MM.1S (cell line): ENCODE measurements at regions not wholly inside any gene's neighbourhood (a gene's known extent, or its start where the extent isn't known, plus 50 kb on each side); places are given as distances from the start of the nearest gene placed in this dataset.

Experiments used
- DNase-seq: peaks from one replicate; pipeline ENCODE4 v3.0.0-alpha.2; 2015
- H2AFZ ChIP-seq: fragments of 300-600 bp; sonication (generic); 2 replicates; pipeline ENCODE4 v1.6.0; 2016; ENCODE audit warnings: antibody characterized with exemption, low read length
- H3F3A ChIP-seq: fragments of 300-600 bp; sonication (generic); 2 replicates; pipeline ENCODE4 v1.6.1; 2016; ENCODE audit warnings: mild to moderate bottlenecking, antibody characterized with exemption, low read length, moderate library complexity, mixed read lengths; ENCODE audit not compliant: insufficient read depth
- H3K27ac ChIP-seq: fragments of 300-600 bp; sonication (generic); 2 replicates; pipeline ENCODE4 v1.5.1; 2016; ENCODE audit warnings: mild to moderate bottlenecking, low read length
- H3K27me3 ChIP-seq: fragments of 300-600 bp; sonication (generic); replicated peaks from 2 replicates; pipeline ENCODE4 v1.6.0; 2016; ENCODE audit warnings: low read length; ENCODE audit not compliant: insufficient read depth
- H3K36me3 ChIP-seq: fragments of 300-600 bp; sonication (generic); replicated peaks from 2 replicates; pipeline ENCODE4 v1.6.1; 2016; ENCODE audit warnings: mild to moderate bottlenecking, low read length, mixed read lengths; ENCODE audit not compliant: insufficient read depth
- H3K4me1 ChIP-seq: fragments of 300-600 bp; sonication (generic); 2 replicates; pipeline ENCODE4 v1.6.1; 2016; ENCODE audit warnings: low read length, mixed read lengths
- H3K4me2 ChIP-seq: fragments of 300-600 bp; sonication (generic); 2 replicates; pipeline ENCODE4 v1.6.0; 2016; ENCODE audit warnings: low read depth, low read length
- H3K4me3 ChIP-seq: fragments of 300-600 bp; sonication (generic); 2 replicates; pipeline ENCODE4 v1.5.1; 2016; ENCODE audit warnings: low read length, mixed read lengths
- H3K79me2 ChIP-seq: fragments of 300-600 bp; sonication (generic); 2 replicates; pipeline ENCODE4 v1.6.1; 2016; ENCODE audit warnings: mixed run types, low read length, mixed read lengths
- H3K9ac ChIP-seq: fragments of 300-600 bp; sonication (generic); 2 replicates; pipeline ENCODE4 v1.6.1; 2016; ENCODE audit warnings: low read length, mixed read lengths
- H3K9me2 ChIP-seq: fragments of 300-600 bp; sonication (generic); replicated peaks from 2 replicates; pipeline ENCODE4 v1.6.1; 2016; ENCODE audit warnings: mild to moderate bottlenecking, low read length, mixed read lengths; ENCODE audit not compliant: insufficient read depth
- H3K9me3 ChIP-seq: fragments of 300-600 bp; sonication (generic); replicated peaks from 2 replicates; pipeline ENCODE4 v1.6.1; 2016; ENCODE audit warnings: mild to moderate bottlenecking, low read length, mixed read lengths; ENCODE audit not compliant: insufficient read depth
- H4K20me1 ChIP-seq: fragments of 300-600 bp; sonication (generic); 2 replicates; pipeline ENCODE4 v1.6.1; 2016; ENCODE audit warnings: mild to moderate bottlenecking, low read length, moderate library complexity, mixed read lengths; ENCODE audit not compliant: insufficient read depth
- CTCF ChIP-seq: fragments of 300-600 bp; sonication (generic); IDR thresholded peaks from 2 replicates; pipeline ENCODE4 v1.5.1; 2016; ENCODE audit warnings: antibody characterized with exemption, low read length, mixed read lengths
- EZH2 ChIP-seq: fragments of 300-600 bp; sonication (generic); optimal IDR thresholded peaks from 2 replicates; pipeline ENCODE3; 2017; ENCODE audit warnings: low read depth, mild to moderate bottlenecking, antibody characterized with exemption, low read length, mixed read lengths
- EZH2phosphoT487 ChIP-seq: fragments of 300-600 bp; sonication (generic); IDR thresholded peaks from 2 replicates; pipeline ENCODE4 v1.6.1; 2018; ENCODE audit warnings: antibody characterized with exemption, low read length

- Histone ChIP-seq H3K4me3 (no peak overlapping the region), H3K27me3 (no peaks in the 10 kb centered on the region), H3K9me3 (no peaks in the 10 kb centered on the region), H3K36me3 (no peaks in the 10 kb centered on the region), H3K9me2 (no peaks in the 10 kb centered on the region), H3F3A (no peaks in the 10 kb centered on the region), H3K4me1 (no peaks in the 10 kb centered on the region), H3K9ac (no peak overlapping the region), H3K4me2 (no peak overlapping the region), H2AFZ (no peak overlapping the region), H3K27ac (no peak overlapping the region), H3K79me2 (no peaks in the 10 kb centered on the region), H4K20me1 (no peaks in the 10 kb centered on the region)
- DNase-seq = no peak
- no peak for TF ChIP-seq CTCF
- no peak for TF ChIP-seq EZH2
- TF ChIP-seq EZH2phosphoT487 = no peak
Measured at GRCh38 chr14:39853441-39853840, 421.2 kb upstream of the FBXO33 start.

- H2AFZ ChIP-seq = no peak overlapping the region
- H3K4me2 ChIP-seq = no peak overlapping the region
- H3F3A ChIP-seq = no peaks in the 10 kb centered on the region
- no peaks in the 10 kb centered on the region for H3K79me2 ChIP-seq
- H3K27me3 ChIP-seq = no peaks in the 10 kb centered on the region
- no peaks in the 10 kb centered on the region for H3K4me1 ChIP-seq
- H3K9me2 ChIP-seq = no peaks in the 10 kb centered on the region
- TF ChIP-seq EZH2phosphoT487 = no peak
- H3K9me3 ChIP-seq = no peaks in the 10 kb centered on the region
- H4K20me1 ChIP-seq = no peaks in the 10 kb centered on the region
- H3K9ac ChIP-seq = no peak overlapping the region
- no peak for DNase-seq
- H3K36me3 ChIP-seq = no peaks in the 10 kb centered on the region
- no peak overlapping the region for H3K4me3 ChIP-seq
- no peak overlapping the region for H3K27ac ChIP-seq
Measured at GRCh38 chr14:39851202-39851601, 419.0 kb upstream of the FBXO33 start.

GRCh38 chr14:39847852-39848251, 415.6 kb upstream of the FBXO33 start:
- Histone ChIP-seq H3K4me1 (no peaks in the 10 kb centered on the region), H3F3A (no peaks in the 10 kb centered on the region), H3K4me3 (no peak overlapping the region), H3K27ac (no peak overlapping the region), H3K36me3 (no peaks in the 10 kb centered on the region), H3K9me3 (no peaks in the 10 kb centered on the region), H2AFZ (no peak overlapping the region), H3K27me3 (no peaks in the 10 kb centered on the region), H3K4me2 (no peak overlapping the region), H3K9ac (no peak overlapping the region), H3K79me2 (no peaks in the 10 kb centered on the region), H4K20me1 (no peaks in the 10 kb centered on the region), H3K9me2 (no peaks in the 10 kb centered on the region)
- no peak for TF ChIP-seq CTCF
- TF ChIP-seq EZH2phosphoT487 = no peak
- no peak for TF ChIP-seq EZH2
- no peak for DNase-seq

DNA sequence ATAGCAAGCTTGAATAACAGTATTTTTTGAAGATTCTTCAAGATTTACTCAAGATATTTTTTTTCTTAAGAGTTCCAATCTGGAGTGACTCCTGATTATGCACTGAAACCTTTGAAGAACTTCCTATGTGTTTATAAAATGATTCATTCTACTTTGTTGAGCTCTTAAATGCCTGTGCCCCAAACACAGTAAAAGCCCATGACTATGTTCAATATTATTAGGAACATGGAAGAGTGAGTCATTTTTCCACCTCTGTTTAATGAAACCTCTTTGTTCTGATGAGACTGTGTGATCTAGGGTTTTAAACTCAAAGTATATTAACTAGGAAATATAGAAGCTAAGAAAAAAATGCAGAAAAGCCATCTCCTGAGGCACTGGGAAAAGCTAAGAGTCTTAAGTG, 415.0 kb upstream of the FBXO33 start:
- H3K27ac ChIP-seq = no peak overlapping the region
- H2AFZ ChIP-seq = no peak overlapping the region
- no peak overlapping the region for H3K4me3 ChIP-seq
- TF ChIP-seq EZH2 = no peak
- no peak for TF ChIP-seq CTCF
- TF ChIP-seq EZH2phosphoT487 = no peak
- H3F3A ChIP-seq = no peaks in the 10 kb centered on the region
- no peak overlapping the region for H3K9ac ChIP-seq
- no peaks in the 10 kb centered on the region for H3K36me3 ChIP-seq
- H3K4me2 ChIP-seq = no peak overlapping the region
- H3K79me2 ChIP-seq = no peaks in the 10 kb centered on the region
- H3K9me2 ChIP-seq = no peaks in the 10 kb centered on the region
- H3K9me3 ChIP-seq = no peaks in the 10 kb centered on the region
- H3K27me3 ChIP-seq = no peaks in the 10 kb centered on the region
- H3K4me1 ChIP-seq = no peaks in the 10 kb centered on the region
- no peaks in the 10 kb centered on the region for H4K20me1 ChIP-seq
- DNase-seq = no peak
